CD4-positive, alpha-beta memory T cell (primary cell): ENCODE measurements at regions not wholly inside any gene's neighbourhood (a gene's known extent, or its start where the extent isn't known, plus 50 kb on each side); places are given as distances from the start of the nearest gene placed in this dataset.

Source experiments
- CTCF ChIA-PET: fragments of 350-600 bp; sonication (Branson Sonifier 250); formaldehyde crosslinking; loops from one replicate; lab custom pipeline; 2021; ENCODE audit warnings: inconsistent platforms; ENCODE audit not compliant: partially characterized antibody; lab: Charles Lee
- POLR2A ChIA-PET: fragments of 350-600 bp; sonication (Branson Sonifier 250); formaldehyde crosslinking; loops from one replicate; lab custom pipeline; 2021; ENCODE audit not compliant: partially characterized antibody; lab: Charles Lee
- DNase-seq, 5 donors: peaks; one replicate each; pipeline versions ENCODE4 v3.0.0 to v3.0.0-alpha.2; 2020 to 2022; ENCODE audit warnings: mixed read lengths in 1 of 5
- H3K27ac ChIP-seq: one replicate; pipeline ENCODE4 v1.7.0; 2013; ENCODE audit warnings: low read depth, low read length
- H3K27me3 ChIP-seq: 2 replicates; pipeline ENCODE4 v1.7.0; 2013; ENCODE audit warnings: mild to moderate bottlenecking, low read length, moderate library complexity; ENCODE audit not compliant: insufficient read depth
- H3K36me3 ChIP-seq: 2 replicates; pipeline ENCODE4 v1.7.0; 2013; ENCODE audit warnings: mild to moderate bottlenecking, low read length, moderate library complexity; ENCODE audit not compliant: insufficient read depth
- H3K4me1 ChIP-seq: 2 replicates; pipeline ENCODE4 v1.7.0; 2013; ENCODE audit warnings: mild to moderate bottlenecking, low read length, moderate library complexity; ENCODE audit not compliant: insufficient read depth
- H3K4me3 ChIP-seq, 2 donors: one replicate each; pipeline ENCODE4 v1.7.0; 2013; ENCODE audit warnings: low read length in 2 of 2, mild to moderate bottlenecking in 1 of 2
- H3K9me3 ChIP-seq, 2 donors: one replicate each; pipeline ENCODE4 v1.7.0; 2013; ENCODE audit warnings: low read length in 2 of 2, control low read depth in 1 of 2; ENCODE audit not compliant: control insufficient read depth in 1 of 2
- H3K27ac Mint-ChIP-seq, 7 donors: one replicate each; pipeline ENCODE4 v1.8.0; 2020 to 2021; ENCODE audit warnings: mixed read lengths in 7 of 7, mild to moderate bottlenecking in 6 of 7, inconsistent platforms in 3 of 7, moderate library complexity in 3 of 7
- H3K27me3 Mint-ChIP-seq, 2 donors: one replicate each; pipeline ENCODE4 v1.8.0; 2020 to 2021; ENCODE audit warnings: mixed read lengths in 2 of 2
- H3K36me3 Mint-ChIP-seq, 2 donors: one replicate each; pipeline ENCODE4 v1.8.0; 2020 to 2021; ENCODE audit warnings: mixed read lengths in 2 of 2, inconsistent platforms in 1 of 2, mild to moderate bottlenecking in 1 of 2
- H3K4me1 Mint-ChIP-seq, 4 donors: one replicate each; pipeline ENCODE4 v1.8.0; 2020 to 2021; ENCODE audit warnings: mixed read lengths in 4 of 4, mild to moderate bottlenecking in 1 of 4
- H3K4me3 Mint-ChIP-seq, 8 donors: one replicate each; pipeline ENCODE4 v1.8.0; 2020 to 2021; ENCODE audit warnings: mixed read lengths in 8 of 8, mild to moderate bottlenecking in 7 of 8, moderate library complexity in 6 of 8, inconsistent platforms in 3 of 8
- H3K9me3 Mint-ChIP-seq, 8 donors: one replicate each; pipeline ENCODE4 v1.8.0; 2020 to 2021; ENCODE audit warnings: mixed read lengths in 8 of 8, mild to moderate bottlenecking in 5 of 8, inconsistent platforms in 3 of 8, moderate library complexity in 1 of 8
- intact Hi-C: fragments of 100-400 bp; cut with micrococcal nuclease; formaldehyde crosslinking; loops from one replicate; pipeline ENCODE4 v1.15.1; 2023

GRCh38 chr7:94741179-94741578 lies 85.2 kb upstream of the SGCE start:
- POLR2A ChIA-PET, result no interaction called here
- H3K27ac Mint-ChIP-seq, result no peak overlapping the region
- no peaks in the 10 kb centered on the region for H3K27me3 Mint-ChIP-seq
- no peaks in the 10 kb centered on the region for H3K27me3 ChIP-seq
- H3K27ac ChIP-seq, result no peak overlapping the region
- H3K4me3 ChIP-seq, result no peak overlapping the region
- H3K9me3 ChIP-seq, result no peaks in the 10 kb centered on the region
- H3K4me3 Mint-ChIP-seq, result no peak overlapping the region
- H3K4me1 Mint-ChIP-seq, result no peaks in the 10 kb centered on the region
- CTCF ChIA-PET, result no interaction called here
- DNase-seq, result no peak
- no peaks in the 10 kb centered on the region for H3K36me3 ChIP-seq
- intact Hi-C loops, result no loop called here
- no peaks in the 10 kb centered on the region for H3K9me3 Mint-ChIP-seq
- no peaks in the 10 kb centered on the region for H3K4me1 ChIP-seq
- H3K36me3 Mint-ChIP-seq, result no peaks in the 10 kb centered on the region

- H3K36me3 Mint-ChIP-seq, result no peaks in the 10 kb centered on the region
- H3K4me3 Mint-ChIP-seq, result no peak overlapping the region
- H3K36me3 ChIP-seq, result no peaks in the 10 kb centered on the region
- no peak overlapping the region for H3K27ac ChIP-seq
- no peaks in the 10 kb centered on the region for H3K9me3 ChIP-seq
- intact Hi-C loops, result no loop called here
- H3K27ac Mint-ChIP-seq, result no peak overlapping the region
- no peaks in the 10 kb centered on the region for H3K27me3 ChIP-seq
- no peaks in the 10 kb centered on the region for H3K27me3 Mint-ChIP-seq
- CTCF ChIA-PET, result interaction anchor here (1.0 kb wide), 1 partner anchor 74 kb away, joined by 3 read pairs; no protein-coding TSS in a partner anchor
- no peaks in the 10 kb centered on the region for H3K4me1 Mint-ChIP-seq
- no peak for DNase-seq
- no peak overlapping the region for H3K4me3 ChIP-seq
- H3K9me3 Mint-ChIP-seq, result peaks cover 2 to 29% (median 10%) of the 10 kb centered on the region in 8 donors
- no peaks in the 10 kb centered on the region for H3K4me1 ChIP-seq
- POLR2A ChIA-PET, result no interaction called here
These were observed 92.4 kb upstream of the SGCE start for GRCh38 chr7:94748376-94748775.

GRCh38 chr7:94760446-94761100 lies 104.6 kb upstream of the SGCE start:
- peaks cover under 1 to 14% (median 4%) of the 10 kb centered on the region in 8 donors for H3K9me3 Mint-ChIP-seq
- no peak overlapping the region for H3K4me3 Mint-ChIP-seq
- H3K36me3 Mint-ChIP-seq, result no peaks in the 10 kb centered on the region
- H3K4me1 Mint-ChIP-seq, result no peaks in the 10 kb centered on the region
- DNase-seq, result no peak
- Histone ChIP-seq H3K4me1 (no peaks in the 10 kb centered on the region), H3K9me3 (no peaks in the 10 kb centered on the region), H3K27me3 (no peaks in the 10 kb centered on the region), H3K36me3 (no peaks in the 10 kb centered on the region), H3K27ac (no peak overlapping the region), H3K4me3 (no peak overlapping the region)
- CTCF ChIA-PET, result no interaction called here
- POLR2A ChIA-PET, result no interaction called here
- intact Hi-C loops, result no loop called here
- no peak overlapping the region for H3K27ac Mint-ChIP-seq
- H3K27me3 Mint-ChIP-seq, result peaks cover 0 to 2% of the 10 kb centered on the region in 2 donors

- no peaks in the 10 kb centered on the region for H3K4me1 Mint-ChIP-seq
- H3K36me3 ChIP-seq, result no peaks in the 10 kb centered on the region
- no peaks in the 10 kb centered on the region for H3K4me1 ChIP-seq
- peaks cover 0 to 2% of the 10 kb centered on the region in 2 donors for H3K27me3 Mint-ChIP-seq
- H3K9me3 ChIP-seq, result no peaks in the 10 kb centered on the region
- peaks cover 0 to 10% (median 2%) of the 10 kb centered on the region in 8 donors for H3K9me3 Mint-ChIP-seq
- intact Hi-C loops, result no loop called here
- H3K27ac ChIP-seq, result no peak overlapping the region
- no peak overlapping the region for H3K4me3 ChIP-seq
- CTCF ChIA-PET, result no interaction called here
- H3K36me3 Mint-ChIP-seq, result no peaks in the 10 kb centered on the region
- DNase-seq, result no peak
- H3K27me3 ChIP-seq, result no peaks in the 10 kb centered on the region
- H3K27ac Mint-ChIP-seq, result no peak overlapping the region
- POLR2A ChIA-PET, result no interaction called here
- no peak overlapping the region for H3K4me3 Mint-ChIP-seq
These were observed 105.5 kb upstream of the SGCE start for GRCh38 chr7:94761451-94761850.

- Mint-ChIP-seq H3K9me3 (peaks cover 0 to 3% (median 0%) of the 10 kb centered on the region in 8 donors), H3K27me3 (peaks cover 2 to 5% of the 10 kb centered on the region in 2 donors), H3K4me1 (no peaks in the 10 kb centered on the region), H3K4me3 (no peak overlapping the region), H3K27ac (no peak overlapping the region), H3K36me3 (no peaks in the 10 kb centered on the region)
- Histone ChIP-seq H3K4me1 (no peaks in the 10 kb centered on the region), H3K27me3 (no peaks in the 10 kb centered on the region), H3K9me3 (no peaks in the 10 kb centered on the region), H3K4me3 (no peak overlapping the region), H3K36me3 (no peaks in the 10 kb centered on the region), H3K27ac (no peak overlapping the region)
- DNase-seq, result no peak
- ChIA-PET POLR2A (no interaction called here), CTCF (no interaction called here)
- intact Hi-C loops, result no loop called here
These were observed 107.3 kb upstream of the SGCE start for GRCh38 chr7:94763268-94763667.

- CTCF ChIA-PET, result no interaction called here
- DNase-seq, result no peak
- Mint-ChIP-seq H3K27ac (no peak overlapping the region), H3K4me3 (no peak overlapping the region), H3K4me1 (no peaks in the 10 kb centered on the region), H3K36me3 (no peaks in the 10 kb centered on the region), H3K27me3 (peaks cover 2 to 6% of the 10 kb centered on the region in 2 donors), H3K9me3 (peaks cover 0 to 9% (median 0%) of the 10 kb centered on the region in 8 donors)
- Histone ChIP-seq H3K4me3 (no peak overlapping the region), H3K36me3 (no peaks in the 10 kb centered on the region), H3K27me3 (no peaks in the 10 kb centered on the region), H3K27ac (no peak overlapping the region), H3K4me1 (no peaks in the 10 kb centered on the region), H3K9me3 (no peaks in the 10 kb centered on the region)
- intact Hi-C loops, result no loop called here
- POLR2A ChIA-PET, result no interaction called here
These were observed 113.8 kb upstream of the SGCE start for GRCh38 chr7:94769724-94770123.

GRCh38 chr7:94778711-94779459 lies 123.0 kb upstream of the SGCE start:
- no peak overlapping the region for H3K27ac ChIP-seq
- H3K36me3 ChIP-seq, result no peaks in the 10 kb centered on the region
- Mint-ChIP-seq H3K4me1 (no peaks in the 10 kb centered on the region), H3K9me3 (peaks cover 0 to 7% (median 0%) of the 10 kb centered on the region in 8 donors), H3K36me3 (no peaks in the 10 kb centered on the region), H3K27me3 (no peaks in the 10 kb centered on the region), H3K4me3 (no peak overlapping the region), H3K27ac (no peak overlapping the region)
- DNase-seq, result no peak
- ChIA-PET CTCF (no interaction called here), POLR2A (no interaction called here)
- no peak overlapping the region for H3K4me3 ChIP-seq
- H3K9me3 ChIP-seq, result no peaks in the 10 kb centered on the region
- intact Hi-C loops, result no loop called here
- H3K4me1 ChIP-seq, result no peaks in the 10 kb centered on the region
- H3K27me3 ChIP-seq, result no peaks in the 10 kb centered on the region
